Keratinocyte (primary cell): ENCODE measurements at regions not wholly inside any gene's neighbourhood (a gene's known extent, or its start where the extent isn't known, plus 50 kb on each side); places are given as distances from the start of the nearest gene placed in this dataset.

Experiments used
- DNase-seq: peaks from one replicate; pipeline ENCODE4 v3.0.0-alpha.2; 2011; ENCODE audit warnings: low read depth, missing footprints, low spot score
- FAIRE-seq: peaks from 2 replicates; lab custom pipeline; 2011; peaks lifted over from hg19 to GRCh38; lab: Jason Lieb, UNC
- H2AFZ ChIP-seq: 2 replicates; pipeline ENCODE4 v1.6.0; 2012; ENCODE audit warnings: low read length, control low read depth, inconsistent platforms; ENCODE audit not compliant: control insufficient read depth
- H3K27ac ChIP-seq: 2 replicates; pipeline ENCODE4 v1.5.1; 2011; ENCODE audit warnings: low read length; ENCODE audit not compliant: control insufficient read depth, insufficient read depth
- H3K27me3 ChIP-seq: 3 replicates; pipeline ENCODE4 v1.6.0; 2011; ENCODE audit warnings: low read length; ENCODE audit not compliant: control insufficient read depth, insufficient read depth; ENCODE audit errors: extremely low read depth
- H3K36me3 ChIP-seq, 2 experiments: 2 replicates in 1 of 2; 3 replicates in 1 of 2; pipeline ENCODE4 v1.5.1; 2011; ENCODE audit warnings: low read length in 2 of 2, mild to moderate bottlenecking in 1 of 2; ENCODE audit not compliant: control insufficient read depth in 2 of 2, insufficient read depth in 2 of 2; ENCODE audit errors: extremely low read depth in 1 of 2
- H3K4me1 ChIP-seq: 3 replicates; pipeline ENCODE4 v1.5.1; 2011; ENCODE audit warnings: low read length; ENCODE audit not compliant: control insufficient read depth, insufficient read depth; ENCODE audit errors: extremely low read depth
- H3K4me2 ChIP-seq: 3 replicates; pipeline ENCODE4 v1.6.0; 2011; ENCODE audit warnings: low read depth, low read length; ENCODE audit not compliant: control insufficient read depth, insufficient read depth; ENCODE audit errors: extremely low read depth
- H3K4me3 ChIP-seq, 3 experiments: fragments of 200-600 bp in 1 of 3; sonication (generic) in 1 of 3; 2 replicates in 2 of 3; 3 replicates in 1 of 3; pipeline ENCODE4 v1.5.1; 2011 to 2016; ENCODE audit warnings: low read length in 3 of 3, mild to moderate bottlenecking in 3 of 3, control low read depth in 2 of 3, inconsistent platforms in 1 of 3, low read depth in 1 of 3, mixed read lengths in 1 of 3, mixed run types in 1 of 3, moderate library complexity in 1 of 3; ENCODE audit not compliant: control insufficient read depth in 2 of 3, insufficient read depth in 2 of 3; ENCODE audit errors: extremely low read depth in 1 of 3
- H3K79me2 ChIP-seq: 2 replicates; pipeline ENCODE4 v1.6.0; 2012; ENCODE audit warnings: low read length; ENCODE audit not compliant: control insufficient read depth, insufficient read depth
- H3K9ac ChIP-seq: 3 replicates; pipeline ENCODE4 v1.6.0; 2011; ENCODE audit warnings: low read length; ENCODE audit not compliant: control insufficient read depth, insufficient read depth; ENCODE audit errors: extremely low read depth
- H3K9me1 ChIP-seq: 3 replicates; pipeline ENCODE4 v1.6.0; 2011; ENCODE audit warnings: low read length; ENCODE audit not compliant: control insufficient read depth, insufficient read depth; ENCODE audit errors: extremely low read depth
- H3K9me3 ChIP-seq: 2 replicates; pipeline ENCODE4 v1.5.1; 2012; ENCODE audit warnings: low read depth, low read length; ENCODE audit not compliant: control insufficient read depth
- H4K20me1 ChIP-seq: 3 replicates; pipeline ENCODE4 v1.6.0; 2011; ENCODE audit warnings: low read length; ENCODE audit not compliant: control insufficient read depth, insufficient read depth; ENCODE audit errors: extremely low read depth
- CTCF ChIP-seq, 3 experiments: IDR thresholded peaks in 1 of 3; conservative IDR thresholded peaks in 1 of 3; optimal IDR thresholded peaks in 1 of 3; 2 replicates in 2 of 3; 3 replicates in 1 of 3; pipeline versions ENCODE3 to v1.5.1; 2011; ENCODE audit warnings: low read length in 3 of 3, mild to moderate bottlenecking in 3 of 3, moderate library complexity in 2 of 3, control low read depth in 1 of 3, inconsistent platforms in 1 of 3; ENCODE audit not compliant: insufficient read depth in 2 of 3; ENCODE audit errors: extremely low read depth in 1 of 3
- EZH2 ChIP-seq: IDR thresholded peaks from one replicate; pipeline ENCODE4 v1.6.1; 2012; ENCODE audit warnings: inconsistent platforms, mild to moderate bottlenecking, low read length, moderate library complexity
- dilution Hi-C: fragments of 300-500 bp; cut with MboI; formaldehyde crosslinking; loops from one replicate; pipeline ENCODE4 v1.7.0; 2020; ENCODE audit warnings: low sequenced_read_pairs; ENCODE audit not compliant: extremely low pct_ligation_motif_present

GRCh38 chr2:200041639-200042038 is 86.3 kb downstream of the MAIP1 start:
- Histone ChIP-seq H3K4me2 (no peak overlapping the region), H3K79me2 (no peaks in the 10 kb centered on the region), H3K9me3 (no peaks in the 10 kb centered on the region), H4K20me1 (no peaks in the 10 kb centered on the region), H3K4me1 (no peaks in the 10 kb centered on the region), H3K36me3 (no peaks in the 10 kb centered on the region), H2AFZ (no peak overlapping the region), H3K27ac (no peak overlapping the region), H3K9me1 (no peaks in the 10 kb centered on the region), H3K27me3 (no peaks in the 10 kb centered on the region), H3K9ac (no peak overlapping the region), H3K4me3 (no peak overlapping the region)
- TF ChIP-seq CTCF (optimal IDR thresholded peaks at IDR 0.05 in 1 of 3, IDR thresholded peaks at IDR 0.05 in 1 of 3, conservative IDR thresholded peaks at IDR 0.05 in 1 of 3; ENCODE audit: extremely low read depth in 1 of 3, insufficient read depth in 2 of 3, low read length in 3 of 3): no peak
- no peak for TF ChIP-seq EZH2
- DNase-seq (no peak), FAIRE-seq (no peak)
- dilution Hi-C loops: no loop called here

- Histone ChIP-seq H3K4me1 (no peaks in the 10 kb centered on the region), H4K20me1 (no peaks in the 10 kb centered on the region), H2AFZ (no peak overlapping the region), H3K4me3 (no peak overlapping the region), H3K27me3 (no peaks in the 10 kb centered on the region), H3K79me2 (no peaks in the 10 kb centered on the region), H3K9me1 (no peaks in the 10 kb centered on the region), H3K4me2 (no peak overlapping the region), H3K9ac (no peak overlapping the region), H3K27ac (no peak overlapping the region), H3K36me3 (no peaks in the 10 kb centered on the region), H3K9me3 (no peaks in the 10 kb centered on the region)
- dilution Hi-C loops: no loop called here
- TF ChIP-seq EZH2: no peak
- TF ChIP-seq CTCF (optimal IDR thresholded peaks at IDR 0.05 in 1 of 3, IDR thresholded peaks at IDR 0.05 in 1 of 3, conservative IDR thresholded peaks at IDR 0.05 in 1 of 3; ENCODE audit: extremely low read depth in 1 of 3, insufficient read depth in 2 of 3, low read length in 3 of 3): no peak
- DNase-seq (no peak), FAIRE-seq (peak; percentile 57)
Observed at GRCh38 chr2:200042102-200042735, 86.8 kb downstream of the MAIP1 start.
